ENCODE measurements at regions not wholly inside any gene's neighbourhood (a gene's known extent, or its start where the extent isn't known, plus 50 kb on each side); places are given as distances from the start of the nearest gene placed in this dataset.

DNA sequence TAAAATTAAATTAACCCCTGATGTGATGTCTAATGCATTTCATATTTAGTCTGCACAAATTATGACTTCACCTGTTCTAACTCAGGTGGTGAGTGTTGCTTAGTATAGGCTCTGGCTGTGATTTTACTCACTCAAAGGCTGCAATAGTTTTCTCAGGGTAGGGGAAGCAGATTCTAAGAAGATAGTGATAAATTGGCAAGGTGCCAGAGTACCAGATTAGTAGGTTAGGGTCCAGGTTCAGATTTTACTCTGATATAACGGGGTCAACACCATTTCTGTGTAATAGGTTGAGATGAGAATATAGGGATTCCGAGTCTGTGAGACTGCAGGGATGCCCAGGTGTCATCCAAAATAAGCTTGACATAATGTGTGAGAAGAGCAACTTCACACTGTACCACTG lies 1049.6 kb downstream of the STIM2 start:
- TF ChIP-seq NFRKB (IDR thresholded peaks at IDR 0.05) (no peak), SUZ12 (IDR thresholded peaks at IDR 0.05) (no peak), ELF4 (IDR thresholded peaks at IDR 0.05) (no peak), TARDBP (IDR thresholded peaks at IDR 0.05) (no peak), ARNT (IDR thresholded peaks at IDR 0.05) (no peak), BHLHE40 (IDR thresholded peaks at IDR 0.05; ENCODE audit: borderline replicate concordance) (no peak), CTBP1 (IDR thresholded peaks at IDR 0.05; ENCODE audit: borderline replicate concordance) (no peak), ZNF384 (IDR thresholded peaks at IDR 0.05) (no peak)

All from HEK293T (cell line).